SK-N-SH (cell line): ENCODE measurements at regions not wholly inside any gene's neighbourhood (a gene's known extent, or its start where the extent isn't known, plus 50 kb on each side); places are given as distances from the start of the nearest gene placed in this dataset.

Experiments
- CTCF ChIA-PET: fragments of 300-600, 350-600 bp; formaldehyde crosslinking; extraction: SDS; loops from one replicate; lab custom pipeline; 2021; lab: Yijun Ruan, JAX
- POLR2A ChIA-PET: fragments of 350-600 bp; sonication (Branson Sonifier 250); formaldehyde crosslinking; extraction: SDS; loops from one replicate; lab custom pipeline; 2020; ENCODE audit warnings: antibody characterized with exemption, inconsistent platforms; lab: Yijun Ruan, JAX
- DNase-seq: peaks from one replicate; pipeline ENCODE4 v3.0.0; 2012
- H2AFZ ChIP-seq: fragments of 200-600 bp; sonication (generic); 2 replicates; pipeline ENCODE4 v1.8.1; 2016; ENCODE audit warnings: antibody characterized with exemption, mild to moderate bottlenecking, low read depth
- H3F3A ChIP-seq: fragments of 200-600 bp; sonication (generic); replicated peaks from 2 replicates; pipeline ENCODE3; 2016; ENCODE audit warnings: antibody characterized with exemption, mild to moderate bottlenecking; ENCODE audit not compliant: insufficient read depth
- H3K27ac ChIP-seq, 2 experiments: fragments of 200-500 bp in 1 of 2; fragments of 200-600 bp in 1 of 2; sonication (Bioruptor generic) in 1 of 2; sonication (generic), shearing (Covaris generic) in 1 of 2; 2 replicates each; pipeline versions ENCODE4 v1.5.1 to v1.6.1; 2014 to 2016; ENCODE audit warnings: low read depth in 2 of 2, inconsistent platforms in 1 of 2, low read length in 1 of 2, mild to moderate bottlenecking in 1 of 2, mixed read lengths in 1 of 2
- H3K27me3 ChIP-seq: fragments of 200-600 bp; sonication (generic), shearing (Covaris generic); 2 replicates; pipeline ENCODE4 v1.6.1; 2016; ENCODE audit warnings: mixed run types; ENCODE audit not compliant: insufficient read depth
- H3K36me3 ChIP-seq, 2 experiments: fragments of 200-500 bp in 1 of 2; fragments of 200-600 bp in 1 of 2; sonication (Bioruptor generic) in 1 of 2; sonication (generic) in 1 of 2; replicated peaks in 1 of 2; 2 replicates each; pipeline versions ENCODE3 to v1.5.1; 2014 to 2016; ENCODE audit warnings: low read length in 1 of 2, mild to moderate bottlenecking in 1 of 2; ENCODE audit not compliant: insufficient read depth in 2 of 2, control insufficient read depth in 1 of 2
- H3K4me1 ChIP-seq, 2 experiments: fragments of 200-500 bp in 1 of 2; fragments of 200-600 bp in 1 of 2; sonication (Bioruptor generic) in 1 of 2; sonication (generic), shearing (Covaris generic) in 1 of 2; 2 replicates each; pipeline versions ENCODE4 v1.5.1 to v1.6.1; 2014 to 2016; ENCODE audit warnings: low read depth in 1 of 2, low read length in 1 of 2, mixed run types in 1 of 2; ENCODE audit not compliant: insufficient read depth in 2 of 2, control insufficient read depth in 1 of 2
- H3K4me2 ChIP-seq: fragments of 200-600 bp; sonication (generic), shearing (Covaris generic); 2 replicates; pipeline ENCODE4 v1.6.1; 2017; ENCODE audit warnings: mixed run types
- H3K4me3 ChIP-seq, 2 experiments: fragments of 200-500 bp in 1 of 2; fragments of 200-600 bp in 1 of 2; sonication (Bioruptor generic) in 1 of 2; sonication (generic), shearing (Covaris generic) in 1 of 2; 2 replicates each; pipeline versions ENCODE4 v1.5.1 to v1.8.1; 2014 to 2016; ENCODE audit warnings: low read depth in 2 of 2, inconsistent platforms in 1 of 2, low read length in 1 of 2, mild to moderate bottlenecking in 1 of 2, mixed read lengths in 1 of 2, moderate library complexity in 1 of 2
- H3K79me2 ChIP-seq: fragments of 200-600 bp; sonication (generic); 2 replicates; pipeline ENCODE4 v1.8.1; 2017; ENCODE audit warnings: mild to moderate bottlenecking; ENCODE audit not compliant: insufficient read depth
- H3K9ac ChIP-seq: fragments of 200-600 bp; sonication (generic); 2 replicates; pipeline ENCODE4 v1.6.1; 2017; ENCODE audit warnings: mixed run types
- H3K9me2 ChIP-seq: fragments of 200-600 bp; sonication (generic); 2 replicates; pipeline ENCODE4 v1.6.1; 2017; ENCODE audit warnings: mixed run types
- H3K9me3 ChIP-seq: fragments of 200-600 bp; sonication (generic); 2 replicates; pipeline ENCODE4 v1.6.1; 2017; ENCODE audit warnings: mixed run types, mild to moderate bottlenecking, moderate library complexity
- H4K20me1 ChIP-seq: fragments of 200-600 bp; sonication (generic); 2 replicates; pipeline ENCODE4 v1.6.1; 2017; ENCODE audit warnings: mild to moderate bottlenecking, mixed run types; ENCODE audit not compliant: insufficient read depth
- CHD2 ChIP-seq: fragments of 150-350 bp; IDR thresholded peaks from 2 replicates; pipeline ENCODE4 v1.6.1; 2018; ENCODE audit warnings: low read length; ENCODE audit not compliant: partially characterized antibody
- CTCF ChIP-seq: fragments of 200-600 bp; sonication (generic); IDR thresholded peaks from 2 replicates; pipeline ENCODE4 v1.6.1; 2017; ENCODE audit warnings: antibody characterized with exemption, mild to moderate bottlenecking, moderate library complexity
- ELF1 ChIP-seq: IDR thresholded peaks from 2 replicates; pipeline ENCODE4 v1.4.0; 2012
- EP300 ChIP-seq, 2 experiments: IDR thresholded peaks; 2 replicates each; pipeline versions ENCODE4 v1.4.0 to v1.6.1; 2012; ENCODE audit warnings: borderline replicate concordance in 1 of 2, low read depth in 1 of 2, low read length in 1 of 2
- FOXM1 ChIP-seq: IDR thresholded peaks from 2 replicates; pipeline ENCODE4 v1.4.0; 2012; ENCODE audit warnings: low read depth, mild to moderate bottlenecking
- GATA2 ChIP-seq: sonication (generic); formaldehyde crosslinking; IDR thresholded peaks from 2 replicates; pipeline ENCODE4 v1.5.0; 2020; ENCODE audit warnings: mild to moderate bottlenecking, missing genetic modification reagents
- IRF3 ChIP-seq: fragments of 150-350 bp; IDR thresholded peaks from 2 replicates; pipeline ENCODE4 v1.6.1; 2016; ENCODE audit warnings: mild to moderate bottlenecking, low read depth, low read length
- JUND ChIP-seq: IDR thresholded peaks from 2 replicates; pipeline ENCODE4 v1.4.0; 2012
- MAX ChIP-seq: IDR thresholded peaks from 2 replicates; pipeline ENCODE4 v1.4.0; 2012; ENCODE audit warnings: low read depth
- MEF2A ChIP-seq: IDR thresholded peaks from 2 replicates; pipeline ENCODE4 v1.4.0; 2012; ENCODE audit warnings: low read depth, borderline replicate concordance
- NFIC ChIP-seq: IDR thresholded peaks from 2 replicates; pipeline ENCODE4 v1.4.0; 2012; ENCODE audit warnings: borderline replicate concordance
- PBX3 ChIP-seq: IDR thresholded peaks from 2 replicates; pipeline ENCODE4; 2012
- POLR2AphosphoS5 ChIP-seq: IDR thresholded peaks from 2 replicates; pipeline ENCODE4 v1.6.1; 2012; ENCODE audit warnings: low read depth, low read length
- REST ChIP-seq: IDR thresholded peaks from 2 replicates; pipeline ENCODE4 v1.6.1; 2012; ENCODE audit warnings: mild to moderate bottlenecking, low read depth, low read length, moderate library complexity
- RFX5 ChIP-seq: IDR thresholded peaks from 2 replicates; pipeline ENCODE4 v1.6.1; 2012; ENCODE audit warnings: mild to moderate bottlenecking, improper control_type of control experiment, low read length
- WGBS: methylation state at CpG from one replicate; pipeline ENCODE4 v1.1.6; 2017; ENCODE audit warnings: low lambda C conversion rate; 5-methylcytosine and 5-hydroxymethylcytosine counted together

GRCh38 chr3:87706176-87706575 lies 352.6 kb downstream of the CGGBP1 start:
- H3F3A ChIP-seq = no peaks in the 10 kb centered on the region
- no peaks in the 10 kb centered on the region for H3K9me3 ChIP-seq
- no peaks in the 10 kb centered on the region for H3K79me2 ChIP-seq
- no peaks in the 10 kb centered on the region for H3K9me2 ChIP-seq
- no peak overlapping the region for H2AFZ ChIP-seq
- ChIA-PET CTCF (no interaction called here), POLR2A (no interaction called here)
- H3K4me1 ChIP-seq = no peaks in the 10 kb centered on the region
- peaks cover 4% of the 10 kb centered on the region; the same call in 1 of the 2 replicates for H3K27me3 ChIP-seq
- no peak overlapping the region for H3K4me2 ChIP-seq
- no peak overlapping the region for H3K4me3 ChIP-seq
- 0% methylated on average over 2 of the region's 2 CpGs for WGBS
- DNase-seq = no peak
- no peak overlapping the region for H3K27ac ChIP-seq
- TF ChIP-seq MEF2A (no peak), PBX3 (no peak), NFIC (no peak), IRF3 (no peak), RFX5 (no peak), REST (no peak), ELF1 (no peak), CTCF (no peak), GATA2 (no peak)
- no peaks in the 10 kb centered on the region for H4K20me1 ChIP-seq
- H3K9ac ChIP-seq = no peak overlapping the region
- no peaks in the 10 kb centered on the region for H3K36me3 ChIP-seq

- Histone ChIP-seq H3K9me3 (no peaks in the 10 kb centered on the region), H3K27me3 (peaks cover 4% of the 10 kb centered on the region; the same call in 1 of the 2 replicates), H3F3A (no peaks in the 10 kb centered on the region), H3K27ac (no peak overlapping the region), H3K9ac (no peak overlapping the region), H3K4me1 (no peaks in the 10 kb centered on the region), H3K36me3 (no peaks in the 10 kb centered on the region), H2AFZ (no peak overlapping the region), H3K79me2 (no peaks in the 10 kb centered on the region), H3K4me2 (no peak overlapping the region), H3K4me3 (no peak overlapping the region), H4K20me1 (no peaks in the 10 kb centered on the region), H3K9me2 (no peaks in the 10 kb centered on the region)
- 30% methylated on average over 4 of the region's 4 CpGs for WGBS
- POLR2A ChIA-PET = no interaction called here
- CTCF ChIA-PET = no interaction called here
- TF ChIP-seq RFX5 (no peak), POLR2AphosphoS5 (no peak), ELF1 (no peak), FOXM1 (no peak), CHD2 (no peak), JUND (no peak), NFIC (no peak), EP300 (IDR thresholded peaks at IDR 0.05; ENCODE audit: borderline replicate concordance in 1 of 2, low read depth in 1 of 2, low read length in 1 of 2) (no peak), MEF2A (no peak), MAX (no peak)
- no peak for DNase-seq
These were observed 356.2 kb downstream of the CGGBP1 start for GRCh38 chr3:87702600-87702999.
